ENCODE measurements at regions not wholly inside any gene's neighbourhood (a gene's known extent, or its start where the extent isn't known, plus 50 kb on each side); places are given as distances from the start of the nearest gene placed in this dataset.

DNA sequence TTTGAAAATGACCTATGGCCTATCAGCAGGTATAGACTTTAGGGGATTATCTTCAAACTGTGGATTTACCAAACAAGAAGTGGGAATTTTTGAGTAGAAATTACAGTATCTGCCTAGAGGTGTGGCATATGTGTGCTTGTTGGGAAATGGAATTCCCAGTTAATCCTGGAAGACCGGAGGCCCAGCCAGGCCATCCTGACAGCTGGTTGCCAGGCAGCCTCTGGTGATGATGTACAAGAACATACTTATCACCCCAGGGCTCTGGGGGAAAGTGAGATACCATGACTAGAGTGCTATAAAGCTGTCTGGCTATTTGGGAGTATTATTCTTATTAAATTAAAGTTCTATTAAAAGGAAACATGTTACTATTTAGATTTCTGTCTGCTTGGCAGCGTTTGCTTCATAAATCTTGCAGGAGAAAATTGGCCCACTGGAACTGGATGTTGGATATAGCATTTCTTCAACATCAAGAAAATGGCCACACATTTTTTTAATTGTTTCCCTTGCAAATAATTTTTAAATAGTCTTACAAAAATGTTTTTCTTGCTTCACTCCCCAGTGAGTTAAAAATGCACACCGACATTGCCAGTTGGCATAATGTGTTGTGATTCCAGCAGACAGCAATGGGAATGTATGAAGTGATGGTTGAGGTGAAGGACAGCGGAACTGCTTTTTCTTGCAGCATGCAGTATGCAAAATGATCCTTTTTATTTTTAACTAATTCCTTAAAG is 187.8 kb downstream of the MYLK4 start:
- no peak for DNase-seq

DNA sequence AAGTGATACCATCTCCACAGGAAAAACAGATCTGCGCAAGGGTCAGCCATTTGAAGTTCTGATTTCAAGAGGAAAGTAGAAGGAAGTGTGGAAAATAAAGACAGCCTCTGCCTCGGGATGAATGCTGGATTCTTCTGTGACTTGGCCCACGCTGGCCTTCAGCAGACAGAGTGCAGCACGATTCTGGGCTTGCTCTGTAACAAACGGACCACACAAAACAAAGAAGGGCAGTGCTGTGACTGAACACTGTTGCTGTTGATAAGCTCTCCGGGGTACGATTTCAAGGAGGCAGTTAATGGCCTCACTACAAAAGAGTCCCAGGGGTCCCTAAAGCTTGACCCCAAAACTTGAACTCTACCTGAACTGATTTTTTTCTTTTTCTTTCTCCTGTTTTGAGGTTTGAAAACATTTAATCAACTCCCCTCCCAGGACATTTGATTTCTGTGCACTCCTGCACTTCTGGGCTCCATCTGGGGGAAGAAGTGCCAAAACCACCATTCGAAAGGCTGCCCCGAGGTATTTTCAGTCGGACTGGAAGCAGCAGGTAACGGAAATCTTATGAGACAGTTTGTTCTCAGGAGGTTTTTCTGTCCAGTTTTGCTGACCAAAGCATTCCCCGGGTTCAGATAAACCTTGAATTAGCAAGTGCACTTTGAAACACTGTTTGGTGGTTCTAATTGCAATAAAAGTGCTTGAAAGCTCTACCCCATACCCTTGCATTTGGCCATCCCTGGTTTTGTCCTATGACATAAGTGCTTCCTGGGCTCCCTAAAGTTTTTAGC is 189.6 kb downstream of the MYLK4 start:
- no peak for DNase-seq

DNA sequence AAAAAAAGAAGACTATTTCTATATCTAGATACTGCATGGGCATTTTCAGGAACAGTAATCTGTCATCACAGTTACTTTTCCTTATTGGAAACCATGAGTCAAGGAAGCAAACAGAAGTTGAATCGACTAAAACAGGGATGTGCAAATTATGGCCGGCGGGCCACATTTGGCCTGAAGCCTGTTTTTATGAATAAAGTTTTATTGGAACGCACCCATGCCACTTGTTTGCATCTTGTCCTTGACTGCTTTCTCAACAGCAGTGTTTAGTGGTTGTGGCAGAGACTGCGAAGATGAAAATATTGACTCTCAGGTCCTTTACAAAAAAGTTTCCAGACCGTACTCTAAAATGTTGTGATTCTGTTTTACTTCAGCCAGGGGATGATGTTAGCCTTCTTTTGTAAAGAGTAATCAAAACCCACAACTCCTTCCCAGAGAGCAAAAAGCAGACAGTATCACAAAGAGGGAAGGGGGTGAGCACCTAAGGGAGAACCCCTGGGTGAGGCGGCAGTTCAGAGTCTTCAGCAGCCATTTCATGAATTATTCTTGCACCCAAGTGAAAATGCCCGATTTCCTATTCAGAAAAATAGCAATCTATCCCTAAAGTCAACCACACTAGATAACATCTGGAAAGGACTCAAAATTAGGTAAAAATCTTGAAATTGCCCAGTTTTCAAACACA is 190.4 kb downstream of the MYLK4 start:
- no peak for DNase-seq

DNA sequence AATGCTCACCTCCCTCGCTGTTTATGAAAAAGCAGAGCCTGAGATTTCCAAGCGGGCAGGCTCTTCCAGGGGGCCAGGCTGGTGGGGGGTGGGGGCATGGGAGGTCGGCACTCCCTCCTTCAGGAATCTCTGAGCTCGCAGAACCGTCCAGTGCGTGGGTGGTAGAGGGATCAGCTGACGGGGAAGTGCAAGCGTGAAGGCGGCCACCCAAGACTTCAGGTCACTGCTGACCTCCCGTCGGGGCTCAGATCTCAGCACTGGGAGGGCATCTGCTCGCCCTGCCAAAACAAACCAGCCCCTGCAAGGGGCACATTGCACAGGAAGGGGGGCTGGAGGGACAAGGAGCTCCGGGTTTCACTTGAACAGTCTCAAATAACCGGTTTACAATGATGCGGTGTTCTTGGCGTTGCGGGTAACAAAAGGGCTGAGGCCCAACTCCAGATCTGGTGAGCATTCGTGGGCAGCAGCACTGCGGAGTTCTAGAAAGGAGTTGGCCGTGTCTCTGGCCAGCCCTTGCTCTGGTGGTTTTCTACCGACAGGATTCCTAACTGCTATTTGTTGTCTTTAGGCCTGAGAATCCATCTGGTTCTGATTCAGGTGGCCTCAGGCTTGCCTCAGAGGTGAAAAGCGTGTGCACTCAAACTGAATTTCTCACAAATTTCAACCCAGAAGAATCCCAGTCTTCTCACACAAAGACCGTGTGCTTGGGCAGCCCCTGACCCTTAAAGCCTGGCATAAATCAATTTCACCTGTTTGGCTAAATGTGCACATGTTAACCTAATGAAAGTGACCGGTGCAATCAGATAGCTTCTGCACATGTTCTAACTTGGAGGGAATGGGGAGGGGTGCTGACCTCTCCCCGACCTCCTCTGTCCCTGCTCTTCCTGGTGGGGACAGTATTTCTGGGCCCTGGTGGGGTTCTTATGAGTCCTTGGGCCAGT is 191.6 kb downstream of the MYLK4 start:
- DNase-seq: no peak

DNA sequence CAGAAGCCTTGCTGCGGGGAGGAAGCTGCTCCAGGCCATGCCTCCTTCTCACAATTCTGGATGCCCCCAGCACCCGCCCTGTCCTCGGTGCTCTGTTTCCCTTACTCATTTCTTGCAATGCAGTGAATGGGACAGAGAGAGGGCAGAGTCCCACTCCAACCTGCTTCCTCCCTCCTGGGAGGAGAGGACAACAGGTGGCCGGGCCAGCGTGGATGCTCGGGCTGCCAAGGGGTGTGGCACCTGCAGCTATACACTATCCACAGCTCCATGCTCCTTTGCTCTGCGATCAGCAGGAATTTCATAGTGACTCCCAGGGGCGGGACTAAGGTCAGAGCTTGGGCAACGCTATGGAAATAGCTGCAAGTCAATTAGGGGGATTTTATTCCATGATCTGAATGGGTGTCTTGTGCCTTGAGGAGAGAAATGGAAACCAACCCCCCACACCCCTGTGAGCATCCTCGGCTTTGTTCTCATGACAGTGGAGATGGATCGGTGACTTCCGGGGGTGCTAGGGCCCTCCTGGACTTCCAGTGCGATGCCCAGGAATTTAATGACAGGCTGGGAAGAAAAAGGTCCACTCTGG is 192.5 kb downstream of the MYLK4 start:
- no peak for DNase-seq

DNA sequence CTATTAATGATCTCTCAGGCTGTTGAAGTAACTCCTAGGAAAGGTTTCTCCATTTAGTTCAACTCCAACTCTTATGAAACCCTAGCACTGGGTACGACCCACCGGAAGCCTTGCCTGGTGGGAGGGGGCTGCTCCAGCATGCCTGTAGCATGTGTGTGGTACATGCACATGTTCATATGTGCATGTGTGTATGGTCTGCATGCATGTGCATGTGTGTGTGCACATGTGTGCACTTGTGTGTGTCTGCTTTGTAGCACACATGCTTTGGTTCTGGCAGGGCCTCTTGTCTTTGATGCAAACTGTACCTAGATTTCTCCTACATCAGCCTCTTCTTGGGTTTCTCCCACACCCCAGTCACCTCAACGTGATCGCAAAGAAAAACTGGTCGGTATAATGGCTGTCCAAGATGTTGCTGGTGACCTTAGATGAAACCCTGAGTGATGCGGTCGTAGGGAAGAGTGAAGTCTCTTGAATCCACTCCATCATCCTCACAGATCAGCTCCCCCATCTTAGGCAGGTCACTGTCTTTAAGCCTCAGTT is 193.5 kb downstream of the MYLK4 start:
- DNase-seq: no peak

DNA sequence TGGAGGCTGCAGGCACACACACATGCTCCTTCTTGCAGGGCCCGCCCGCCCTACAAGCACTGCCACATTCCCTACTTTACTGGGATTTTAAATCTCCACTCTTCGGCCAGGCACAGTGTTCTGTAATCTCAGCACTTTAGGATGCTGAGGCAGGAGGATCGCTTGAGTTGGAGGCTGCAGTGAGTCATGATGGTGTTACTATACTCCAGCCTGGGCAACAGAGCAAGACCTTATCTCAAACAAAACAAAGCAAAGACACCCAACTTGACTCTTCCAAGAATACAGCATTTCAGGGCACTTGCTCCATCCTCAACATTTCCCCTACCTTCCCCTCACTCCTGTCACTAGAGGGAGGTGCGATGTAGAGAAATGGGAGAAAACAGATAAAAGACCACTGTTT is 194.0 kb downstream of the MYLK4 start:
- no peak for DNase-seq

DNA sequence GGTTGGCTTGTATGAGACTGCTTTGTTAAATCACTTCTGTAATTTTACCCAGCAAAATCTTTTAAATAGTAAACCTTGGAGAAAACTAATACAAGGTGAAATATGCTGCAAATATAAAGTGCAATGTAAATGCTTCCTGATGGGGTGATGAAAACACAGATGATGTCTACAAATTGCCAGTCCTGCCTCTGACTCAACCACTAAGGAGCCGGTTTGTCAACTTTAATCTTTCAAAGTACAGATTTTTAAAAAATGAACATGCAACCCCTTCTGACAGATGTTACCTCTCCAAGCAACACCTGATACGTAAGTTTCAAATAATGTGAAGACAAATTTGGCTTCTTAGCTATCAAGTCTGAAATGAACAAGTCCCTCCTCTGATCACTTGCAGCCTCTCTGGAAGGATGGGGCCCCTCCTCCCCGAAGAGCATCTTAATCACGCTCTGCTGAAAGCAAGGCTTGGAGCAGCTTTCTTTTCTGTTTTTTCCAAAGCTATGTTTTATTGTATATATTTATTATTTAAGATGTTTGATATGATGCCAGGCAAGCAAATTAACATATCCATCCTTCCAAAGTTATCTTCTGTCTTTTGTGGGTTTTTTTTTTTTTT is 196.0 kb downstream of the MYLK4 start:
- no peak for DNase-seq

DNA sequence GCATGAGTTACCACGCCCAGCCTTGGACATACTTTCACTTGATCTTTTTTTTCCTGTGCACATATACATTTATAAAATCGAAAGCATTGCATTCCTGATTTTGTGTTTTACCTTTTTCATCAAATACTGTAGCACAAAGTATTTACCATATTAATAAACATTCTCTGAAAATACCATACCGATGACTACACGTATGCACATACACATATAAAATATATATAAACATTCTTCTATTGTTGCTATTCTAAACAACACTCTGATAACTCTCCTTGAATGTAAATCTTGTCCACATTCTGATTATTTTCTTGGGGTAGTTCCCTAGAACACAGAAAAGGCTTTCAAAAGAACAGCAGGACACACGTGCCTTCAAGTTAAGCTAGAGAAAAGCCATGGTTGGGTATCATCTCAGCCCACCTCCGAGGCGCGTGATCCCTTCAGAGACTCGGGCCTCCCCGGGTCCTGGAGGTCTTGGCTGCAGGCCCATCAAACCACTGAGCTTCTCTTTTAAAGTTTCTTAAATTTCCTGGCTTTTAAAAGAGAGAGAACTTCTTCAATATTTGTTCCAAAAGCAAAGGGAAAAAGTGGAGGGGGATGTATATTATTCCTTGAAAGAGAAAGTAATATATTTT is 198.1 kb downstream of the MYLK4 start:
- DNase-seq: no peak

DNA sequence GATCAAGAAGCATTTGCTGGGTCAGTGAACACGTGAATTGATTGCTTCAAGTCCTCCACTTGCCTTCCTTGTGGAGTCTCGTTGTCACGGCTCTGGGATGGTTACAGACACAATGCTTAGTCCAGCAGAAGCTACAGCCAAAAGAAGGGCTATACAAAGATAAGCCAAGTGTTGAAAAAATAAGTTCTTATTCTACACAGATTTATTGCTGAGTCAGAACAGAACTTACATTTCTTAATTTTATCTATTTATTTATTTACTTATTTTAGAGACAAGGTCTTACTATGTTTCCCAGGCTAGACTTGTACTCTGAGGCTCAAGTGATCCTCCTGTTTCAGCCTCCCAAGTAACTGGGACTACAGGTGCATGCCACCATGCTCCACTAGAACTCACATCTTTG is 199.0 kb downstream of the MYLK4 start:
- DNase-seq: no peak

DNA sequence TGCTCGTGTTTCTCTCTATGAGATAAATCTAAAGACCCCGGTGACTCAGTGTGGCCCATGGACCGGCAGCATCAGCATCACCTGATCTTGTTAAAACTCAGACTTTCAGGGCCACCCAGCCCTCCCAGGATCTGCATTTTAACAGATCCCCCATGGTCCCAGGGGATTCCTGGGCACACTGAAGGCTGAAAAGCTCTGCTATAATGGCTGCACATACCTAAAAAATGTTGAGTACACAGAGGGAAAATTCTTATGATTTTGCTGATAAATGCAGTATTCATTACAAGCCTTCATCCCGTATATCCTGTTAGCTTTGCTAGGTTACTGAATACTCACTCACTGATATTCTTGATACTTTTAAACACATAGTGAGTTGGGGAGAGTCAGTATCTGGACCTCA is 200.5 kb downstream of the MYLK4 start:
- DNase-seq: no peak

DNA sequence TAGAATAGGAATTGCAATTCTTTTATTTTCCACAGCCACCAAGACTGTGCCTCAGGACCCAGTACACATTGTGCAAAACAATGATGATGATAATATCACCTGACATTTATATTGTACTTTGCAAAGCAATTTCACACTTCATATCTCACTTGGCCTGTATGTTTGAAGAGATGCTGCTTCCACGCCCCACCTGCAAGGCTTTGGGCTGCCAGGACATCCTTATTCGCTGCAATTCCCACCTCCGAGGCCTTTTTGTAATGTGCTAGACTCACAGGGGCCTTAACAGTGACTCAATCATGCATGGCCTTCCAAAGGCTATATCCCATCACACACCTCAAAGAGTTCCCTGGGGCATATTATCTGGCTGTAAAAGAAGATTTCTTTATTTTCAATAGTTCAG is 200.9 kb downstream of the MYLK4 start:
- DNase-seq: no peak

DNA sequence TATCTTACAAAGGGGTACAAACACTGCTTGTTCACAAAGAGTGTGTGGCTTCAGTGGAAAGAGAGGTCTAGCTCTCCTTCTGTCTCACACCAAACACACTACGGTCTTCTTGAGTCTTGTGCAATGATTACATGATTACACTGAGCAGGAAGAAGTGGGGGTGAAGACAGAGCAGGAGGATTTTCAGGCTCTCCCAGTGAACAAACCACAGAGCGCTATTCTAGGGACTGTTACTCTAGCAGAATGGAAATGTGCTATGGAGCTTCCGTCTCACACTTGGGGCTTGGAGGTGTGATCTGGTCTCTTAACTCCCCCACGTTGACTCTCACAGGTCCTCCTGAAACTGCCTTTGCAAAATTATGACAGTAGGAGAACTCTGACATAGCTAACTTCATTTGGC is 203.4 kb downstream of the MYLK4 start:
- DNase-seq: no peak

DNA sequence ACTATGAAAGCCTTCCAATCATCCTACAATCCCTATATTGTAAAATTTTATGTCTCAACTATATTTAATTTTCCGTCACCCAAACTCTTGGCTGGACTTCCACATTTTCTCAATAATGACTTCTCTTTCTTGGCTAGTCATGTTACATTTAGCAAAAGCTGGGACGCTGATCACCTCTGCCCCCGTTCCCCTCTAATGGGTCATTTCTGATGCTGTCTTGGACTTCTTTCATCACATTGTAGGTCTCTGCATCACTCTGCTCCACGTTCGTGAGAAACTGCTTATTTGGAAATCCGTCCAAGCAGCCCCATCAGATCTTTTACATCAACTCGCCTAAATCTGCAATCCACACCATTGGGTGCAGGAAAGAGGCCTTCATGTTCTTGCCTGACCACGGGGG is 203.8 kb downstream of the MYLK4 start:
- DNase-seq: no peak

DNA sequence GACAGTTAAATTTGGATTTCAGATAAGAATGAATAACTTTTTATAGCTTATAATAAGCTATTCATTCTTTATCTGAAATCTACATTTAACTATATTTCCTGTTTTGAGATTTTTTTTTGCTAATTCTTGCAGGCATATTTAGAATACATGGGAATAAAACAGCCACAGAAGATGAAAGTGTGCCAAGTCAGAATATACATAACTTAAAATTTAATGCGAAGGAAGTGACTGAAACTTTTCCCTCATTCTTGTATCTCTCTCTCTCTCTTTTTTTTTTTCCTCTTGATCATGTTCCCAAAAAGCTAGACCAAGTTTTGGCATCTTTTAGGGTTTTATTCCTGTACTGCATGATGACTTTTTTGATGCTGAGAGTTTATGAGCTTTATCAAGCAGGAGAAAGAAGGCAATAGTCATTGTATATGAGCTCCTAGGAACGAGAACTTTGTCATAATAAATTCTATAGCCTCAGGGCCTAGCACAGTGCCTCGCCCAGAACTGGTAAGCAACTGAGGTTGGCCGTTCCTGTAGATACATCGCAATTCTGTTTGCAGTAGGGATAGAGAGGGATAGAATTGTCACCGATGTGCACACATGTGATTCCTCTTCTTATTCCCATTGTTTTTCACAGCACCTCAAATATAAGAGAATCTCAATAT is 205.2 kb downstream of the MYLK4 start:
- DNase-seq: no peak

DNA sequence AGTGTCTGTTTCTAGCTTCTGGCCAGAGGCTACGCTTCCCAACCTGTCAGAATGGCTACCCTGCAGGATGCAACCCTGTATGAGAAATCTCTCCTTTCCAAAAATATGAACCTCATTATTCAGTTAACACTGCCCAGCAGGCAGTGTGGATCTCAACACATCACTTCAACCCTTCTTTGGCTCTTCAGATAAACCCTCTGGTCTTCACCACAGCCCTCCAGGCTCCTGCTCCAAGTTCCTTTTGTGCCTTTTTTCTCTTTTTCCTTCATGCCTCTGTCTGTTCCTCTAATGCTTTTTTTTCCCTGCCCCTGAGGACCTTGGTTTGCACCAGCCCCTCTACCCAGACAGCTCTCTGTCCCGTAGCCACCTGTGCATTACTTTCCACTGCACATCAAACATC is 207.4 kb downstream of the MYLK4 start:
- no peak for DNase-seq

DNA sequence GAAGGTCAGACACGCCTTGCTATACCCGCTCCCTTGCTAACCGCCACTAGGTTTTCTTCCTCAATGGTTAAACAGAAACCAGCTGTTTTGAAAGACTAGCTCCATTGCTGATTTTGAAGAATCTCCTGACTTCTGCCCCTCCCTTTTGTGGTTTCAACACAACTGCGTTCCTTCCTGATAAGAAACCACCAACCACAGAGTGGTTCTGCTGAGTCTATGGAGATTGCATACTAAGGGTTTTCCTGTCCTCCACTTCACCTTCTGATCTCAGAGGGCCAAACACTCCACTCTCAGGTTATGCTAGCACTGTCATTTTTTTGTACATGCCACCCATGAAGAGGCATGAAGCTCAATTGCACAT is 207.9 kb downstream of the MYLK4 start:
- no peak for DNase-seq

DNA sequence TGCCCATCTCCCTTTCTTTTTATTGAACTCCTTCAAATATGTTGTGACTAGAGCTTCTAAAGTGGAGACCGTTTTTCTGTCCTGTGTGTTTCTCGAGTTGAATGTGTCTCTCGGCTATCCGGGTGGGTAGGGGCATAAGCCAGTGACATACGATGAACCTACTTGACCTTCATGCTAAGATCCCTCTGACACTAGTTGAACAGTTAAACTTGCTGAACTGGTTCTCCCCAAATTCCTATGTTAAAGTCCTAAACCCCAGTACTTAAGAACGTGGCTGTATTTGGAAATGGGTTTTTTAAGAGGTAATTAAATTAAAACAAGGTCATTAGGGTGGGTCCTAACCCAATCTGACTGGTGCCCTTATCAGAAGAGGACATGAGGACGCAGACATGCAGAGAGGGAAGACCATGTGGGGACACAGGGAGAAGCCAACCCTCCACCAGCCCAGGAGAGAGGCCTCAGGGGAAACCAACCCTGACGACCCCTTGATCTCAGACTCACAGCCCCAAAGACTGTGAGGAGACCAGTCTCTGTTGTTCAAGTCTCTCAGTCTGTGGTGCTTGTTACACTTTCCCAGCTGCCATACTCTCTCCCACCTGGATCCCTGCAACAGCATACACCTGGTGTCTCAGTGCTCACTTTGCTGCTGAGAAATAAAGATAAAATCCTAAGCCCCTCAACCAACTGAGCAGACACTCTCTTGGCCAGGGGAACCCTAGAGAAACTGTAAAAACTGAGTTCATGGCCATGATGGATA is 208.4 kb downstream of the MYLK4 start:
- no peak for DNase-seq

DNA sequence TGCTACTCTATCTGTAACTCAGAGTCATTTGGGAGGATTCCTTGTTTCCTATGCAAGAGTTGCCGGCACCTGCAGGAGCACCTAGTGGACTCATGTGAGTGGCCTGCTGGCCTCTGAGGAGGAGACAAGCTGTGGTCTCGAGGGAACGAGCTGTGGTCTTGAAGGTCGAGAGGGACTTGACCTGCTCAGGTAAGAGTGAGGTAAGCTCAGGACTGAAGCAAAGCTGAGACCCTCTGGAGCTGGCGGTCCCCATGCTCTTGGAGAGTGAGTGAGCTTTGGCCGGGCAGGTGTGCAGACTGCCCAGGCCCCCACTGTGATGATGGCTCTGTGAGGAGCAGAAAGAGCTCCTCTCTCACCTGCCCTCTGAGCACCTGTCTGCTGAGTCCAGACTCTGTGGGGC is 214.3 kb downstream of the MYLK4 start:
- DNase-seq: no peak

DNA sequence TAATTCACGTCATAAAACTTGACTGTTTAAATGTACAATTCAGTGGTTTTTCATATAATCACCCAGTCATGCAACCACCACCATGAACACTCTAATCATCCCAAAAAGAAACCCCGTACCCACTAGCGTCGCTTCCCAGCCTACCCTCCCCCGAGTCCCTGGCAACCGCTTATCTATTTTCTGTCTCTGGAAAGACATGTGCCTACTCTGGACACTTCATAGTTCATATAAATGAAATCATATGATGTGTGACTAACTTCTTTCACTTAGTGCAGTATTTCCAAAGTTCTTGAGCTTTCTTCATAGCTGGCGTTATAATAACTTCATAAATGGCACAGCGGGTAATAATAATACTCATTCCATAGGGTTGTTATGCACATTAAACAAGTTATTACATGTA is 215.2 kb downstream of the MYLK4 start:
- no peak for DNase-seq
